HT1080 (cell line): ENCODE measurements at regions not wholly inside any gene's neighbourhood (a gene's known extent, or its start where the extent isn't known, plus 50 kb on each side); places are given as distances from the start of the nearest gene placed in this dataset.
"Not testable (repeated sequence)": the region's sequence is repeated elsewhere in the genome, so short reads cannot be mapped to it uniquely, and the experiment has no call there.

Experiments used
- DNase-seq: peaks from one replicate; pipeline ENCODE4 v3.0.0-alpha.2; 2015; ENCODE audit warnings: low read depth

GRCh38 chr3:127440384-127440783, 150.1 kb downstream of the TPRA1 start:
- no peak for DNase-seq

- DNase-seq, result no peak
Measured at GRCh38 chr3:127439621-127440020, 150.9 kb downstream of the TPRA1 start.

- no peak for DNase-seq
Measured at GRCh38 chr3:127438951-127439350, 151.1 kb upstream of the PRR20G start.

GRCh38 chr3:127438371-127438770, 150.5 kb upstream of the PRR20G start:
- no peak for DNase-seq

GRCh38 chr3:127435299-127435698, 147.5 kb upstream of the PRR20G start:
- not testable (repeated sequence) for DNase-seq

- DNase-seq, result no peak
Measured at GRCh38 chr3:127431066-127431465, 143.2 kb upstream of the PRR20G start.

- peak; percentile 23 for DNase-seq
Measured at GRCh38 chr3:127428344-127428997, 140.6 kb upstream of the PRR20G start.

GRCh38 chr3:127427666-127428065, 139.8 kb upstream of the PRR20G start:
- DNase-seq, result no peak

- no peak for DNase-seq
Measured at GRCh38 chr3:127427156-127427555, 139.3 kb upstream of the PRR20G start.

GRCh38 chr3:127426444-127427153, 138.8 kb upstream of the PRR20G start:
- no peak for DNase-seq

- no peak for DNase-seq
Measured at GRCh38 chr3:127425505-127426443, 137.9 kb upstream of the PRR20G start.

- peak; percentile 66 for DNase-seq
Measured at GRCh38 chr3:127424766-127425504, 137.1 kb upstream of the PRR20G start.

GRCh38 chr3:127423856-127424765, 136.3 kb upstream of the PRR20G start:
- no peak for DNase-seq

- no peak for DNase-seq
Measured at GRCh38 chr3:127422663-127423375, 135.0 kb upstream of the PRR20G start.

- DNase-seq, result no peak
Measured at GRCh38 chr3:127421943-127422662, 134.3 kb upstream of the PRR20G start.

GRCh38 chr3:127420829-127421228, 133.0 kb upstream of the PRR20G start:
- peak; percentile 21 for DNase-seq

- DNase-seq, result no peak
Measured at GRCh38 chr3:127419641-127420553, 132.1 kb upstream of the PRR20G start.

GRCh38 chr3:127419182-127419581, 131.3 kb upstream of the PRR20G start:
- no peak for DNase-seq
